Superior temporal gyrus (tissue), 1 donor: ENCODE measurements at regions not wholly inside any gene's neighbourhood (a gene's known extent, or its start where the extent isn't known, plus 50 kb on each side); places are given as distances from the start of the nearest gene placed in this dataset.
"Not testable (repeated sequence)": the region's sequence is repeated elsewhere in the genome, so short reads cannot be mapped to it uniquely, and the experiment has no call there.

Source experiments
- DNase-seq: peaks from one replicate; pipeline ENCODE4 v3.0.0-alpha.2; 2016; ENCODE audit errors: extremely low spot score

DNA sequence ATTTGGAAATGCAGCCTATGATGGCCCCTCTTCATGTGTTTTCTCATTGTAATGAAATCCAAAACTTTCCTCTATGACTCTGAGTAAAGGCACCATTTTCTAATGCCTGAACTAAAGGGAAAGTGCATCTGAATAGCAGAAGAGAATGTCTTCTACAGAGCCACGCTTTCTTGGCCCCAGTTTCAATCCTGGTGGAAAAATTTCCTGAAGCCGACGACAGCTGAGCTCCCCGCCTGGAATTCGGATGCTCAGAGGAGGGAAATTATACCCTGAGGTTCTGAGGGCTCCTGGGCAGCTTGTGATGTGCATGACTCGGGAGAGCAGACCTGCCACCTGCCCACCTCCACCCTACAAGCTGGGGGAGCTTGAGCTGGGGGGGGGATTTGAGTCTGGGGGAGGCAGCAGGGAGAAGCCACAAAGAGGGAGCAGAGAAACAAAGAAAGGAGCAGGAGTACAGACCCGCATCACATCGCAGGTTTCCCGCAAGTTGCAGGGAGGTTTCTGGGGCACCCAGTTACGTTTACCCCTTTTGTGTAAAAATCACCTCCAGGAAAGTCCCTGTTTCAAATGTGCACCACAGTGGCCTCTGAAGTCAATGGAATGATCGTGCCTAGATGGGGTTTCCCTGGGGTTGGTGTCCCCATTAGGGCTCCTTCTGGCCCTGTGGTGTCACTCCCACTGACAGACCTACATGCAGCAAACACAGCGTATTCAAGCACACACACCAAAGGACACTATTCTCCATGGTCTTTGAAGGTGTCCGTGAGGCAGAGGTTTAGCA lies 145.6 kb upstream of the RBPJ start:
- DNase-seq = no peak

DNA sequence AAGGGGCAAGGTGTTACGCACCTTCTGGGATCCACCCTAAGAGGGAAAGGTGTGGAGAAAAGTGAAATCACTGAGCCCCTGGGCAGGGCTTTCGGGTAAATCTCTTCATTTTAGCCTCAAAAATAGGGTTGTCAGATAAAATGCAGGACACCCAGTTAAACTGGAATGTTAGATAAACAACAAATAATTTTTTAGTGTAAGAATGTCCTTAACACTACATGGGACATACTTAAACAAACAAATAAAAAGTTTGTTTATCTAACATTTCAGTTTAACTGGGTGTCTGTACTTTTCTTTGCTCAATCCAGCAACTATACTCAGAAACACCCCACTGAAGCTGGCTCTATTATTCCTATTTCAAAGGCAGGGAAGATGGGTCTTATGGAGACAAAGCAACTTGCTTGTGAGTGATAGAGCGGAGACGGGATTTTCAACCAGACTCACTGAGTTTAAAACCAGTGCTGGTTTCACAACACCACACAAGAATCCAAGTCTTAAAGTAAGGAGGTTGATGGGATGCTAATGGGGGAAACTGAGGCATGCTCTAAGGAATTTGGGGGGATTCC lies 144.8 kb upstream of the RBPJ start:
- no peak for DNase-seq

DNA sequence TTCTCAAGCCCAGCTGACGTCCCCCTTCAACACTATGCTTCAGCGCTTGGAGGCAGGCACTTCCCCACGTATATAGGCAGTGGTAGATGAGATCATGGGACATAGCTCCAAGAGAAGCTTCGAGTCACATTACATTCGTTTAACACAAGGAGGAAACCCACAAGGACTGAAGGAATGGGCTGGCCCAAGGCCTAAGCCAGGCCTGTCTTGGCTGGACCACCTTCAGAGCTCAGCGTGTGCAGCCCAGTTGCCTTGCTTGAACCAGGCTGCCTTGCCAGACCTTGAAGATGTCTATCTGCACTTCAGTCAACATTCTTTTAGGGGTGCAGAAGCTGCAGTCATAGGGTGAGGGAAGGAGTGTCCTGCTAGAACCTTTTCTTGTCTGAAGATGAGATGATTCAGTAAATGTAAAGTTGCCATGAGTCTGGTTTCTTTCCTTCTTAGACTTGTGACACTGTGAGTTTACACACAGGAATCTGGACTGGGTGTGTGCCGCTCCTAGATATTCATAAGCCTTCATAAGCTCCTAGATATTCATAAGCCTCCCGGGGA lies 144.1 kb upstream of the RBPJ start:
- no peak for DNase-seq

DNA sequence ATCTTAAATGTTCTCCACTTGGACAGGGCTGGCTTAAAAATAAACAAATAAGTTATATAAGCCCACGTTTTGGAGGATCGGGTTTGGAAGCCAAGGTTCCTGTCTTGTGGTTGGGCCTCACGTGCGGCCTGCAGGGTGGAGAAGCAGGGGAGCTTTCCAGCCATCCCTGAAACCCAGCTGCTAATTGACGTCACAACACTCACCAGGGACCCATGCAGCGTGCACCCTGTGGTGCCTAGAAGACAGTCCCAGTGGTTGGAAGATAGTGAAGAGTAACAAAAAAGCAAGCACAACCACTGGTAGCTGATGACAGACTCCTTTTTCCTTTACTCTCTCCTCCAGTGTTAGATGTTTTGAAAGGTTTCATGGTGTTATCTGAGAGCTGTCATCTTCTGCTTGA lies 142.0 kb upstream of the RBPJ start:
- DNase-seq = no peak

DNA sequence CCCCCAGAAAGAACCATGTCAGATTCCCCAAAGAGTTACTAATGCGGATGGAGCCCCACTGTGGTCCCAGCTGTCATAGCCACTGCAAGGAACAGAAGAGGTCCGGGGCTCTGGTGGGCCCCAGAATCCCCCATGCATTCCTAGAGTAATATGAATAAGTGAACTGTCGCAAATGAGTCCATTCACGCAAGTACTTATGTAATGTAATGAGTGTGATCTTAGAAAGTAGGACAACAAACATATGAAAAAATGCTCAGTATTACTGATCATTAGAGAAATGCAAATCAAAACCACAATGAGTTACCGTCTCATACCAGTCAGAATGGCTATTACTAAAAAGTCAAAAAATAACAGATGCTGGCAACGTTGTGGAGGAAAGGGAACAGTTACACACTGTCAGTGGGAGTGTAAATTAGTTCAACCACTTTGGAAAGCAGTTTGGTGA lies 141.5 kb upstream of the RBPJ start:
- no peak for DNase-seq

DNA sequence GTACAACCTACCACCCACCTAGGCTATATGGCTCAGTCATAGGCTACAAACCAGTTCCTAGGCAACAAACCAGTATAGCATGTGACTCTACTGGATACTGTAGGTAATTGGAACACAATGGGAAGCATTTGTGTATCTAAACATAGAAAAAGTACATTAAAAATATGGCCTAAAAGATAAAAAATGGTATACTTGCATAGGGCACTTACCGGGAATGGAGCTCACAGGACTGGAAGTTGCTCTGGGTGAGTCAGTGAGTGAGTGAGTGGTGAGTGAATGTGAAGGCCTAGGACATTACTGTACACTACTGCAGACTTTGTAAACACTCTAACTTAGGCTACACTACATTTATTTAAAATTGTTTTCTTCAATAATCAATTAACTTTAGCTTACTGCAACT lies 139.2 kb upstream of the RBPJ start:
- no peak for DNase-seq

DNA sequence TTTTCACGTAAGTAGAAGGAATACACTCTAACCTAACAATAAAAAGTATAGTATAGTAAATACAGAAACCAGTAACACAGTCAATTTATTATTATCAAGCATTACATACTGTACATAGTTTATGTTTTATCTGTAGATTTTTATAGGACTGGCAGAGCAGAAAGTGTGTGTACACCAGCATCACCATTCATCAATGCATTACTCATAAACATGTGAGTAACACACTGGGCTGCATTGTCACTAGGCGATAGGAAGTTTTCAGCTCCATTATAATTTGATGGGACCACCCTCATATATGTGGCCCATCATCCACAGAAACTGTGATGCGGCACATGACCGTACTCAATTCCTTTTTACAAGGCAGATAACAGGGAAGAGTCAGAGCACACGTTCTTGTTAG lies 137.8 kb upstream of the RBPJ start:
- DNase-seq = no peak

DNA sequence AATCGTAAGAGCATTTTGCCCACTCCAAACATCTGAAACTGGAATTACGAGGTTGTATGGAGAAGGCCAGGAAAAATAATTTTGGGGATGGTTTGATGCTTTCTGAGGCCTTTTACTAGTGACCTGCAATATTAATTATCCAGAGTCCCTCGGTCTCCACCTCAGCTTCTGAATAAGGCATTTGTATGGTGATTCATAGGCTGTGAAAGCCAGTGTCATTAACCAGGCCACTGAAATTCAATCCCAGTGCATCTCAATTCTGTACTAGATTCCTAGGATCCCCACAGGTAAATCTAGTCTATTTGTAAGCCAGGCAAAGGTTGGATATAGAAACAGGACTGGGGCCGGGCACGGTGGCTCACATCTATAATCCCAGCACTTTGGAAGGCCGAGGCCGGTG lies 135.4 kb upstream of the RBPJ start:
- no peak for DNase-seq

DNA sequence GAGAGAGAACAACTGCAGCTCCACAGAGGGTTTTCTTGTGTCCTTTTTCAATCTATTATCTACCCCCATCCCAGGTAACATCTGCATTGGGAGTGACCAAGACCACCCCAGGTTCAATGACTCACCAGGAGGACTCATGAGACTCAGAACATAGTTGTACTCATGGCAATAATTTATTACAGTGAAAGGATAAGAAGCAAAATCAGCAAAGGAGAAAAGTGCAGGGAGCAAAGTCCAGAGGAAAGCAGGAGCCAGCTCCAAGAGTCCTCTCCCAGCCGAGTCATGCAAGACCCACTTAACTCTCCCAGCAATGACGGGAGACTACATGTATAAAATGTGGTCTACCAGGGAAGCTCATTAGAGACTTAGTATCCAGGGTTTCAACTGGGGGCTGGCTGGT lies 129.5 kb upstream of the RBPJ start:
- no peak for DNase-seq

DNA sequence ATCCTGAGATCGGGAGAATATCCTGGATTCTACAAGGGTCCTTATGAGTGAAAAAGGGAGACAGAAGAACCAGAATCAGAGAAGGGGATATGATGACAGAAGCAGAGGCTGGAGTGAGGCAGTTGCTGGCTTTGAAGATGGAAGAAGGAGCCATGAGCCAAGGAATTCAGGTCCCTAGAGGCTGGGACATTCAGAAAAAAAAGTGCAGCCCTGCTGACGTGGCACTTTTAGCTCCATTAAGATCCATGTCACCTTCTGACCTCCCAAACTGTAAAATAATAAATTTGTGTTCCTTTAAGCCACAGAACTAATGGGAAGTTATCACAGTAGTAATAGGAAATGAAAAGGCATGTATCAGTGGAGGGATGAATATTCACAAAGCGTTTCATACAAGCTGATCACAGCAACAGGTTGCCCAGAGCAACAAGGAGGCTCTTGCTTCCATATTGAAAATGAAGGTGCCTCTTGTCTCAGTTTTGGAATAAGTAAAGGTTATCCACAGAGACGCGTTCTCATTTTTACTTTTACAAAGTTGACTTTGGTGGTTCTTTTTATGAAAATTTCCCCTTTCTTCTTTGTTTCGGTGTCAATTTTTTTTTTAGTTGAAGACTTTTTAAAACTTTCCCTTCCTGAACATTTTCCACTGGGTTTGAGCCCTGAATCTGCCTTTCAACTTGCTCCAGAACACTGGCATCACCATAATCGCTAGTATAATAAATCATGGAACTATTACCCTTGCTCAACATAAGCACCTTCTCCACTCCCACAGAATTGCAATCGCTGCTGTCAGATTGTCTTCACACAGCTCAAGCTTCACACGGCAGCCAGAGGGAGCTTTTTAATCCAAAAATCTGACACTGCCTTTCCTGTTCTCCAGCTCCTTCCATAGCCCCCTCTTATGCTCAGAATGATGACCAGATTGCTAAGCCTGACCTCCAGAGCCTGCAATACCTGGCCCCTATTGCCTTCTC lies 127.6 kb upstream of the RBPJ start:
- peak; percentile 68 for DNase-seq

DNA sequence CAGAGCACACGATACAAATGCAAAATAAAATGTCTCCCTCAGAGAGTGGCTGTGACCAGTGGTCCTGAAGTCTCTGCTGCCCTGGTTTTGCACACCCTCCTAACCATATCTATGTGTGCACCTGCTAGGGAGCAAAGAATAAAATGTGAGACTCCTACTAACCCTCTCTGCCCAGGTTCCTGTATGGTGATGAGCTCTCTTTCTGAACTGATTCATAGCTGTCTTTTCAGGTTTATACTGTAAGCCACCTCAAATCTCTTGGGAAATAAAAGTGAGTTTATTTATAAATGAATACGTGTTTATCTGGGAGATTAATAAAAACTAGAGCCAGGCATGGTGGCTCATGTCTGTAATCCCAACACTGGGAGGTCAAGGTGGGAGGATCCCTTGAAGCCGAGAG lies 126.0 kb upstream of the RBPJ start:
- DNase-seq = no peak

DNA sequence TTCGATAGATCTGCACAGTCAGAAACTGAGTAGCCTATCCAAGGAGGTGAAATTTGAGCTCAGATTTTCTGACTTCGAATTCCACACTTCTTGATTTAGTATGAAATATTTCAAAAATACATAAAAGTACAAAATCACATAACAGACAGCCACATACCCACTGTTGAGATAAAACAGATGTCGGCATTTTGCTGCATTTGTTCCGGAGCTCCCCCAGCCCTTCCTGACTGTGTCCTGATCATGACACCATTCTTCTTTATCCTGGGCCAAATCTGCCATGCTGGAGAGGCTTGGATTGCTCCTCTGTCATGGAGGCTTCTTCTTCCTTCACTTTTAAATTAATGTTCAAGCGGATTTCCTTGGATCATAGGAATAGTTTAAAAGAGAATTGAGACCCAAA lies 124.2 kb upstream of the RBPJ start:
- DNase-seq = no peak

DNA sequence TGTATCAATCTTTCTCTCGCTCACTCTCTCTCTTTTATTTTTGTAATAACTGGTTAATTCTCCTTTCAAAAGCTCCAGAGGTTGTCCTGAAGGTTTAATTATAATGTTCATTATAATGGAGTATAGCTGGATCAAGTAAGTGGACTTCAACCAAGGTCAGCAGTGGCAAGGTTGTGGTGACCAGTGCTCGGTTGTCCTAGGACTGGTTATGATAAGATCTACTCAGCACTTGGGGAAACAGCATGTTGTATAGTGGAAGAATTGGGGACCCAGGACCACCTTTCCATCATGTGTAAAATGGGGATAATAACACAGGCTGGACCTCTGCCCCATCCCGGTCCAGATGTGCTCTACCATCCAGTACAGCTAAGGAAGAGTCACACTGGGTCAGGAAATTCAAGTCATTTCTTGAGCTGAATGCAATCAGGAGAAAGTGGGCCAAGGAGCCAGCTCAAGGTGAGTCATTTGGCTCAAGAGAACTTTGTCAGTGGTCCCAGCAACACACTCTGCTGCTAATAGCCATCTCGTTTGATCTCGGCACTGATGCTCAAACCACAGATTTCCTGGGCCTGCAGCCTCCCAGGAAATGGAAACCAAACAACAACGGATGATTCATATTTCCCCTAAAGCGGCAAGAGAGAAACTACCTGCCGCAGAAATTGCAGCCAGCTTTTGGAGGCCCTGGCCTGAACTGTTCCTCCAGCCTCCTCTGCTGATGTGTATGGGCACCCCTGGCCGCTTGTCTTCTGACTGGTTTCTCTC lies 123.6 kb upstream of the RBPJ start:
- DNase-seq = no peak

DNA sequence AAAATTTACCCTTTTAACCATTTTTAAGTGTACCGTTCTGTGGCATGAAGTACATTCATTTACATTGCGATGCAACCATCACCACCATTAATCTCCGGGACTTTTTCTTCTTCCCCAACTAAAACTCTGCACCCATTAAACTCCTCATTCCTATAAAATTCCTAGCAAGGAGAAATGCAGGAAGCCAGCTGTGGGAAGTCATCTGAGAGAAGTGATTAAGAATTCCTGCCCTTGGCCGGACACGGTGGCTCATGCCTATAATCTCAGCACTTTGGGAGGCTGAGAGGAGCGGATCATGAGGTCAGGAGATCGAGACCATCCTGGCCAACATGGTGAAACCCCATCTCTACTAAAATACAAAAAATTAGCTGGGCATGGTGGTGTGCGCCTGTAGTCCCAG lies 121.9 kb upstream of the RBPJ start:
- DNase-seq = not testable (repeated sequence)

DNA sequence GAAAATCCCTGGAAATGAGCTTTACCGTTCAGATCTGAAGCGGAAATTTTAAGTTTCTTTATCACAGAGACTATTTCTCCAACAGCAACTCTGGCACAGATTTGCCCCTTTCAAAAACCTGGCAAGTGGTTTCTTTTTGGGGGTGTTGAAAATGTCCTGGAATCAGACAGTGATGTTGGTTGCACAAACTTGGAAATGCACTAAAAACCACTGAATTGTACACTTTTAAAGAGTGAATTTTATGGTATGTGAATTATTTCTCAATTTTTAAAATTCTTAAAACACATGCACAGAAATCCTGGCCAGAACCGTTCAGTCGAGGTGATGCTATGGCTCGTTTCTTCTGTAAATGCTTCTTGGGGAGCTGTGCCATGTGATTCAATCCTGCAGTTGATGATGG lies 121.2 kb upstream of the RBPJ start:
- DNase-seq = no peak

DNA sequence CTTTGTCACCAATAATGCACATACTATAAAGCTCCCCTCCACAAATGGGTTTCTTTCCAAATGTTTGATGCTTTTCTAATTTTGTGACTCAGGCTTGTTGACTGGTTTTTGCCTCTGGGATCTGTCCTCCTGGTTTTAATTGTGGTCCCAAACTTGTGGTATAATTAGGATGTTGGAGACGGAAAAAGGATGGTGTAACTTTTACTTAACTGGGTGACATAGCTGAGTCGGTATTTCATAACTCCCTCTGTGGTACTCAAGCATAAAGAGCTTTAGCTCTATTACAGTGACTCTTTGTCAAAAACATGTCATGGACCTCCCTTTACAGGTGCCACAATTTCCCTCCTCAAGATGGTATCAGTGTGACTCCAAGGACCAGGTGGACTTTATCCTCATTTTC lies 119.7 kb upstream of the RBPJ start:
- no peak for DNase-seq

DNA sequence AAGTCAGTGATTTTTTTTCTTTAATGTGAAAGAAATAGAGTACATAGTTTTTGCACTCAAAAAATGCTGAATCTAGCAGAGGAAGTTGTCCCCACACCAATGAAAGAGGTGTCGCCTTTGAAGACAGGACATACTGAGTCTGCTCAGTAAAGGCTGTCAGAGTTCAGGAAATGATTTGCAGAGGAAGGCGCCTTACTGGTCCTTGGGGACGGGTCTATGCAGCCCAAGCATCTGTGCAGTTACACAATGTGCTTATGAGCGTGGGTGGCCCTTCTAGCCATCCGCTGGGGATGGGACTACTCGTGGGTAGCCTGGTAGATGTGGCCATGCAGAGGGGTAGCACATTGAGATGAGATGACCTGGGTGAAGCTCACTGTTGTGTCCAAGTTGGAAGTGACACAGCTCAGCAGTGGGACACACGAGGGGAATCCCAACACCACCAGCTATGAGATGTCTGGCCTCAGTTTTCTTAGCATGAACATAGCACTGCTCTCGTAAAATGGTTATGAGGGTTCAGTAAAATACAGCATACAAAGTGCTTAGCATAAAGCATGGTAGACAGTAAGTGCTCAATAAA lies 116.5 kb upstream of the RBPJ start:
- DNase-seq = no peak

DNA sequence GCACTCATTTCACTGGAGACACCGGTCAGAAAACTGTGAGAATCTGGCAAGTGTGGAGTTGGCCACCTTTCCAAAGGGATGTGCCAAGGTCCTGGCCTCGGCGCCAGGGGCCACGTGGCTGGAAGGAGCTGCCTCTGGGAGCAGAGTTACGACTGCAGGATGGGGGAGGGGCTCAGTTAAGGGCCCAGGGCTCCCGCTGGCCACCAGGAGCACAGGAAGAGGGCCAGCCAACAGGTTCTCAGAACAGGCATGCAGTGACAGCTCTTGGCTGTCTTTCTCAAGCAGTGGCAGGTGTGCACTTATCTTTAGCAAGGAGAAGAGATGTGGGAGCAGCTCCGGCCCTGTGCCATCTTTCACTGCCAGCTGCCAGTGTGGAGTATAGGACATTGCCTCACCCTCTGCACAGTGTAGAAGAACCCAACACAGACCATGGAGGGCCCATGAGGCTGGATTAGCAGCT lies 115.9 kb upstream of the RBPJ start:
- DNase-seq = no peak

DNA sequence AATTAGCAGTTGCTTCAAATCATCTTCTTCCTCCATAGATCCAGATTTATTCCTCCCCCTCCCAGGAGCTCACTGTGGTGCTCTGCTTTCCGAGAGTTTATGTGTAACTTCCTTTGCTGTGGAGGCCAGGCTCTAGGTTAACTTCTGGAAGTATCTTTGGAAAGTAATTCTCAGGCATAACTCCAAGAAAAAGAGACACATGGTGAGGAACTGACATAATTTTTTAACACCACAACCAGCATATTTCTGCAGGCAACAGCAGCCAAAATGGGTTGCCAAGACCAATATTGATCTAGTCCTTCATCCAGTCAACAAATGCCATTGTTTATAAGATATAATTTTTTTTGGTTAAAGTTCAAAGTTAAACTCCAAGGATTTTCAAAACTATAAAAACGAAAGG lies 114.5 kb upstream of the RBPJ start:
- DNase-seq = peak; percentile 38

DNA sequence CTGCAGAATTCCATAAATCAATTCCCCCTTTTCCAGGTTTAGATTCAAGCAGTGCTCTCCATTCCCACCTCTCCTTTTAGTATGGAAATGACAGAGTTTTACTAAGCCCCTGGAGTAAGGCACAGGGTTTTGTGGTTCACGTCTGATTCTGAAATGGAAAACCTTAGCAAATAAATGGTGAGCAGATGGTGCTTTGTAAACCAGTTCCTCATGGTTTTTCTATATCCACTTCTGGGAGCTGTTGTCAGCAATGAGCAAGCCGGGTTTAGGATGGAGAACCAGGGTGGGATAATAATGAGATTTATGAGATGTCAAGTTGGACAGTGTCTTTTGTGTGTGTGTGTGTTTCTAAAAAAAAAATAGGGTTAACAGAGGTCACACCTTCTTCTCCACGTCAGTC lies 113.8 kb upstream of the RBPJ start:
- peak; percentile 28 for DNase-seq

DNA sequence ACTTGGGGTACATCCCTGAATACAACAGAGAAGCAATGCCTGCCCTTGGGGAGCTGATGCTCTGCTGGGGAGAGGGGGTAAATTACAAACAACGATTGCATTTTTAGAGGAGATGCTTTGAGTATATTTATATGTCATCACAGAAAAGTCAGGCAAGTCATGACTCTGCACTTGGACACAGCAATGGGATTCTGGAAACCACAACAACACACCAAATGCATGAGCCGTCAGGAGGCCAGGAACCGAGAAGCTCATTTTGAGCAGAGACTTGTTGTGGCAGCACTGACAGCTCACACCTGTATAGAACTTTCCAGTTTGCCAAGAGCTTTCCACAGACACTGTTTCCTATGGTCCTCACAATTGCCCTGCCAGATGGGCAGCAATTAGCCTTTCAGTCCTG lies 113.2 kb upstream of the RBPJ start:
- no peak for DNase-seq
